ENCODE measurements at regions not wholly inside any gene's neighbourhood (a gene's known extent, or its start where the extent isn't known, plus 50 kb on each side); places are given as distances from the start of the nearest gene placed in this dataset.

DNA sequence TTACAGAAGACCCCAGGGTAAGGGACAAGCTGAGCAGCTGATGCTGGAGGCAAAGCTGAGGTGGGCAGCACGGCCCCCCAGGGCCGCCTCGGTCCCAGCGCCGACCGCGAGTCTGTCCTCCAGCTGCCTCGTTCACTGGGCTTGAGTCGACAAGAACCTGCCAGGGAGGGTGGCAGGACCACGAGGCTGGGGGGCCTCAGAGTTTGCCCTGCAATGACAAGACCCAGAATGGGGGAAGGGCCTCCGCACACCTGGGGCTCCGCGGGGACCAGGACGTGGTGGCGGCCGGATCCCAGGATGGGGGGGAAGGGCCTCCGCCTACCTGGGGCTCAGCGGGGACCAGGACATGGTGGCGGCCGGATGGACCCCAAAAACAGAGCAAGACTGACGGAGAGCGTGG, 53.9 kb upstream of the COL18A1 start:
- no TSS peak for BruUV-seq (replicated peaks)
- H3F3A ChIP-seq (ENCODE audit: low read length, unreplicated experiment): no peaks in the 10 kb centered on the region
- no peaks in the 10 kb centered on the region for H3K36me3 ChIP-seq (ENCODE audit: low read depth, low read length)
- intact Hi-C loops (cut with micrococcal nuclease): no loop called here
- H3K27me3 ChIP-seq (ENCODE audit: low read length): no peaks in the 10 kb centered on the region
- no peak overlapping the region for H3K27ac ChIP-seq (ENCODE audit: low read length)
- DNase-seq: no peak
- CTCF ChIA-PET: interaction anchor here (0.5 kb wide), 1 partner anchor 210 kb away, joined by 3 read pairs; no protein-coding TSS in a partner anchor
- TF ChIP-seq EZH2 (IDR thresholded peaks at IDR 0.05; ENCODE audit: low read length, unreplicated experiment): no peak
- H3K9me3 ChIP-seq (ENCODE audit: low read length): no peaks in the 10 kb centered on the region
- H4K20me1 ChIP-seq (ENCODE audit: low read length): no peaks in the 10 kb centered on the region
- no peak overlapping the region for H3K4me2 ChIP-seq (ENCODE audit: low read length)
- H3K4me3 ChIP-seq (ENCODE audit: low read length): no peak overlapping the region
- POLR2A ChIA-PET (ENCODE audit: unreplicated experiment): interaction anchor here (0.6 kb wide), 1 partner anchor 36 kb away, joined by 5 read pairs; no protein-coding TSS in a partner anchor
- H2AFZ ChIP-seq (ENCODE audit: low read length): no peak overlapping the region
- H3K9ac ChIP-seq (ENCODE audit: low read length): no peak overlapping the region
- no peaks in the 10 kb centered on the region for H3K9me2 ChIP-seq (replicated peaks; ENCODE audit: low read length)
- ATAC-seq: no peak
- peaks cover 8% of the 10 kb centered on the region for H3K4me1 ChIP-seq (ENCODE audit: insufficient read depth, low read length)
- no peaks in the 10 kb centered on the region for H3K79me2 ChIP-seq (ENCODE audit: low read length)

DNA sequence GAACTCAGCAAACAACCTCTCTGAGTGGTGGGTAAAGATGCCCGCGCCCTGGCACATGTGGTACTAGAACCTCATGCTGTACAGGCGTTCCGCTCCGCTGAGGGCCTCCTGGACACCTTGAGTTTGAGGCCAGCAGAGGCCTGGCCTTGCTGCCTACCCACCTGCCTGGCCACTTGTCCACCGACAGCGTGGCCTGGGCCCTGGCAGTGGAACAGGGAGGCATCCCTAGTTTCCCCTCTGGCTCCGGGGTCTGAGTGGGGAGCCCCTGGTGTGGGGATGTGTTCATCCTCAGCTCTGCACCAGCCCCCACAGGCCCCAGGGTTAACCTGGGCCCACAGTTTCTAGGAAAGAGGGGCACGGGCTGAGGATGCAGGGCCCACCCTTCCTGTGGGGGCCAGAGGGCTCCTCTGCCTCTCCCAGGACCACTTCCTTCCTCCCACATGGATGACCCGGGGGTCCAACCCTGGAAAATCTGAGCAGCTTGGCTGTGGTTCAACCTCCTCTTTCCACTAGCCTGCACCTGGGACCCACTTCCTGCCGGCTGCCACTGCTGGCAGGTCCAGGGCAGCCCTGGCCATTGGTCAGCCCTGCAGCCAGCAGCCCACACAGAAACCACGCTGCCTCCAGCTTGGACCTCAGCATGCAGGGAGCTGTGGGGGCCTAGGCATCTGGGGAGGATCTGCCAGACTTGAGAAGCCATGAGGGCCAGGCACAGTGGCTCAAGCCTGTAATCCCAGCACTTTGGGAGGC, 53.3 kb upstream of the COL18A1 start:
- POLR2A ChIA-PET (ENCODE audit: unreplicated experiment): interaction anchor here (0.6 kb wide), 1 partner anchor 37 kb away, joined by 5 read pairs; no protein-coding TSS in a partner anchor
- CTCF ChIA-PET: interaction anchor here (0.5 kb wide), 1 partner anchor 211 kb away, joined by 3 read pairs; no protein-coding TSS in a partner anchor
- no peaks in the 10 kb centered on the region for H3K9me2 ChIP-seq (replicated peaks; ENCODE audit: low read length)
- no peaks in the 10 kb centered on the region for H3K9me3 ChIP-seq (ENCODE audit: low read length)
- H3K27me3 ChIP-seq (ENCODE audit: low read length): no peaks in the 10 kb centered on the region
- peaks cover 8% of the 10 kb centered on the region for H3K4me1 ChIP-seq (ENCODE audit: insufficient read depth, low read length)
- no peaks in the 10 kb centered on the region for H3F3A ChIP-seq (ENCODE audit: low read length, unreplicated experiment)
- H3K79me2 ChIP-seq (ENCODE audit: low read length): no peaks in the 10 kb centered on the region
- intact Hi-C loops (cut with micrococcal nuclease): no loop called here
- DNase-seq (no peak), ATAC-seq (no peak)
- no peaks in the 10 kb centered on the region for H4K20me1 ChIP-seq (ENCODE audit: low read length)
- H2AFZ ChIP-seq (ENCODE audit: low read length): no peak overlapping the region
- no peak overlapping the region for H3K27ac ChIP-seq (ENCODE audit: low read length)
- no peak overlapping the region for H3K4me3 ChIP-seq (ENCODE audit: low read length)
- H3K36me3 ChIP-seq (ENCODE audit: low read depth, low read length): no peaks in the 10 kb centered on the region
- no TSS peak for BruUV-seq (replicated peaks)
- no peak for TF ChIP-seq EZH2 (IDR thresholded peaks at IDR 0.05; ENCODE audit: low read length, unreplicated experiment)
- TF ChIP-seq EZH2phosphoT487 (IDR thresholded peaks at IDR 0.05; ENCODE audit: borderline replicate concordance, low read length): no peak
- TF ChIP-seq, protein P1, sequence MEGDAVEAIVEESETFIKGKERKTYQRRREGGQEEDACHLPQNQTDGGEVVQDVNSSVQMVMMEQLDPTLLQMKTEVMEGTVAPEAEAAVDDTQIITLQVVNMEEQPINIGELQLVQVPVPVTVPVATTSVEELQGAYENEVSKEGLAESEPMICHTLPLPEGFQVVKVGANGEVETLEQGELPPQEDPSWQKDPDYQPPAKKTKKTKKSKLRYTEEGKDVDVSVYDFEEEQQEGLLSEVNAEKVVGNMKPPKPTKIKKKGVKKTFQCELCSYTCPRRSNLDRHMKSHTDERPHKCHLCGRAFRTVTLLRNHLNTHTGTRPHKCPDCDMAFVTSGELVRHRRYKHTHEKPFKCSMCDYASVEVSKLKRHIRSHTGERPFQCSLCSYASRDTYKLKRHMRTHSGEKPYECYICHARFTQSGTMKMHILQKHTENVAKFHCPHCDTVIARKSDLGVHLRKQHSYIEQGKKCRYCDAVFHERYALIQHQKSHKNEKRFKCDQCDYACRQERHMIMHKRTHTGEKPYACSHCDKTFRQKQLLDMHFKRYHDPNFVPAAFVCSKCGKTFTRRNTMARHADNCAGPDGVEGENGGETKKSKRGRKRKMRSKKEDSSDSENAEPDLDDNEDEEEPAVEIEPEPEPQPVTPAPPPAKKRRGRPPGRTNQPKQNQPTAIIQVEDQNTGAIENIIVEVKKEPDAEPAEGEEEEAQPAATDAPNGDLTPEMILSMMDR (conservative IDR thresholded peaks at IDR 0.05; ENCODE audit: low read depth, low read length): no peak
- no peak overlapping the region for H3K9ac ChIP-seq (ENCODE audit: low read length)
- H3K4me2 ChIP-seq (ENCODE audit: low read length): no peak overlapping the region

DNA sequence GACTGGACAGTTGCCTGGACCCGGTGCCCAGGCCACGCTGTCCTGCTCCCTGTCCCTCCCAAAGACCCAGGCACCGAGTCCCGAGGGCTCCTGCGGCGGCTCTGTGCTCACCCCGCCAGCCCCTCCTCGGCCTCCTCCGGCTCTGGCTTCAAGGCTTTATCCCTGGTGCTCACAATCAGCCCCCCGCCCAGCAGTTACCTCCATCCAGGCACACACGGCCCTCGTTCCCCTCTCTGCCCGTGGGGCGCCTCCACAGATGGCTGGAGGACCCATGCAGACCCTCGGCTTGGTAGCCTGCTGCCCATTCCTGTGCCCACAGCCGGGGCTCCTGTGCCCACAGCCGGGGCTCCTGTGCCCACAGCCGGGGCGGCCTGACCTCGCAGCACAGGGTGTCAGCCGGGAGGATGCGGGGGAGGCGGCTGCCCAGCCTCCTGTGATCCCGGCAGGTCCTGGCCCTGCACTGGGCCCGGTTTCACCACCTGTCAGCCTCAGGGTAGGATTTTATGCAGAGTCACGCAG, 52.3 kb upstream of the COL18A1 start:
- ChIA-PET CTCF (no interaction called here), POLR2A (ENCODE audit: unreplicated experiment) (no interaction called here)
- no peaks in the 10 kb centered on the region for H3K36me3 ChIP-seq (ENCODE audit: low read depth, low read length)
- no peaks in the 10 kb centered on the region for H3K27me3 ChIP-seq (ENCODE audit: low read length)
- H3K4me3 ChIP-seq (ENCODE audit: low read length): no peak overlapping the region
- H3K4me2 ChIP-seq (ENCODE audit: low read length): no peak overlapping the region
- no peak overlapping the region for H3K27ac ChIP-seq (ENCODE audit: low read length)
- H3K79me2 ChIP-seq (ENCODE audit: low read length): no peaks in the 10 kb centered on the region
- H3K9me2 ChIP-seq (replicated peaks; ENCODE audit: low read length): no peaks in the 10 kb centered on the region
- no peak overlapping the region for H3K9ac ChIP-seq (ENCODE audit: low read length)
- intact Hi-C loops (cut with micrococcal nuclease): no loop called here
- no peaks in the 10 kb centered on the region for H3K9me3 ChIP-seq (ENCODE audit: low read length)
- DNase-seq (no peak), ATAC-seq (no peak)
- H4K20me1 ChIP-seq (ENCODE audit: low read length): no peaks in the 10 kb centered on the region
- no peak overlapping the region for H2AFZ ChIP-seq (ENCODE audit: low read length)
- H3K4me1 ChIP-seq (ENCODE audit: insufficient read depth, low read length): no peaks in the 10 kb centered on the region
- H3F3A ChIP-seq (ENCODE audit: low read length, unreplicated experiment): no peaks in the 10 kb centered on the region
- TF ChIP-seq EZH2 (IDR thresholded peaks at IDR 0.05; ENCODE audit: low read length, unreplicated experiment) (no peak), EZH2phosphoT487 (IDR thresholded peaks at IDR 0.05; ENCODE audit: borderline replicate concordance, low read length) (no peak)
- TF ChIP-seq, protein P1 (conservative IDR thresholded peaks at IDR 0.05; ENCODE audit: low read depth, low read length): no peak
- no TSS peak for BruUV-seq (replicated peaks)

All from PC-3 (cell line).